HUES6 (cell line): ENCODE measurements at regions not wholly inside any gene's neighbourhood (a gene's known extent, or its start where the extent isn't known, plus 50 kb on each side); places are given as distances from the start of the nearest gene placed in this dataset.
"Not testable (repeated sequence)": the region's sequence is repeated elsewhere in the genome, so short reads cannot be mapped to it uniquely, and the experiment has no call there.

Source experiments
- H3K27ac ChIP-seq: 2 replicates; pipeline ENCODE4 v1.7.0; 2013; ENCODE audit warnings: low read depth, mild to moderate bottlenecking, low read length, inconsistent platforms
- H3K27me3 ChIP-seq: 2 replicates; pipeline ENCODE4 v1.6.1; 2013; ENCODE audit warnings: low read length; ENCODE audit not compliant: control insufficient read depth, insufficient read depth
- H3K36me3 ChIP-seq: 2 replicates; pipeline ENCODE4 v1.6.1; 2013; ENCODE audit warnings: low read length; ENCODE audit not compliant: control insufficient read depth, insufficient read depth
- H3K4me1 ChIP-seq: 2 replicates; pipeline ENCODE4 v1.6.1; 2013; ENCODE audit warnings: low read length; ENCODE audit not compliant: control insufficient read depth, insufficient read depth
- H3K4me3 ChIP-seq: 2 replicates; pipeline ENCODE4 v1.5.1; 2013; ENCODE audit warnings: low read depth, low read length
- H3K9ac ChIP-seq: one replicate; pipeline ENCODE4 v1.6.1; 2013; ENCODE audit warnings: mild to moderate bottlenecking, low read length
- H3K9me3 ChIP-seq: 2 replicates; pipeline ENCODE4 v1.6.1; 2013; ENCODE audit warnings: low read depth, low read length; ENCODE audit not compliant: control insufficient read depth, insufficient read depth

GRCh38 chr2:208984376-208985090, 439.3 kb upstream of the MAP2 start:
- H3K36me3 ChIP-seq: no peaks in the 10 kb centered on the region
- H3K9ac ChIP-seq: no peak overlapping the region
- H3K27me3 ChIP-seq: no peaks in the 10 kb centered on the region
- no peak overlapping the region for H3K27ac ChIP-seq
- H3K4me3 ChIP-seq: no peak overlapping the region
- H3K9me3 ChIP-seq: no peaks in the 10 kb centered on the region
- H3K4me1 ChIP-seq: no peaks in the 10 kb centered on the region

GRCh38 chr2:208985644-208986043, 438.2 kb upstream of the MAP2 start:
- Histone ChIP-seq H3K9me3 (no peaks in the 10 kb centered on the region), H3K27ac (no peak overlapping the region), H3K4me3 (no peak overlapping the region), H3K4me1 (no peaks in the 10 kb centered on the region), H3K36me3 (no peaks in the 10 kb centered on the region), H3K27me3 (no peaks in the 10 kb centered on the region), H3K9ac (no peak overlapping the region)

GRCh38 chr2:208990716-208991115, 433.1 kb upstream of the MAP2 start:
- Histone ChIP-seq H3K9ac (no peak overlapping the region), H3K9me3 (no peaks in the 10 kb centered on the region), H3K4me3 (no peak overlapping the region), H3K36me3 (no peaks in the 10 kb centered on the region), H3K27ac (no peak overlapping the region), H3K27me3 (no peaks in the 10 kb centered on the region), H3K4me1 (no peaks in the 10 kb centered on the region)

DNA sequence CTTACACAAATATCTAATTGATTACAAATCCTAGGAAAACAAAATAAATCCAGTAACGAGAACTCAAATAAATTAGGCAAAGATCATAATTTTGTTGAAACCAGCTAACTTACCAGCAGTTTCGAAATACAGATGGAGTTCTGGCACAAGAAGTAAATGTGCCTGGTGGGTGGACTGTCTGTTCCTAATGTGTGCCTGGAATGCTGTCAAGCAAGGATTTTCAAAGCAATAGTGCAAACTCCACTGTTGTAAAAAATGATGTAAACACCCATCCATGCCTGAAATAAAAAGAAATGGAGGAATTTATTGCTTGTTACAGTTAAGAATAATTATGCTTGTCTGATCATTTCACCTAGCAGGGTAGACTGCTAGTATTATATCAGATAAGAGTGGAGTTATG, 423.9 kb upstream of the MAP2 start:
- Histone ChIP-seq H3K9me3 (peaks cover 8% of the 10 kb centered on the region; the same call in 1 of the 2 replicates), H3K36me3 (no peaks in the 10 kb centered on the region), H3K4me3 (no peak overlapping the region), H3K27ac (no peak overlapping the region), H3K27me3 (no peaks in the 10 kb centered on the region), H3K9ac (no peak overlapping the region), H3K4me1 (no peaks in the 10 kb centered on the region)

- H3K27ac ChIP-seq: no peak overlapping the region
- no peaks in the 10 kb centered on the region for H3K36me3 ChIP-seq
- no peaks in the 10 kb centered on the region for H3K4me1 ChIP-seq
- no peak overlapping the region for H3K9ac ChIP-seq
- no peak overlapping the region for H3K4me3 ChIP-seq
- H3K9me3 ChIP-seq: peaks cover 21% of the 10 kb centered on the region
- no peaks in the 10 kb centered on the region for H3K27me3 ChIP-seq
Measured at GRCh38 chr2:209002054-209002453, 421.8 kb upstream of the MAP2 start.

- no peak overlapping the region for H3K9ac ChIP-seq
- no peak overlapping the region for H3K27ac ChIP-seq
- H3K4me3 ChIP-seq: no peak overlapping the region
- H3K4me1 ChIP-seq: peaks cover 7% of the 10 kb centered on the region; the same call in 1 of the 2 replicates
- H3K9me3 ChIP-seq: peaks cover 23% of the 10 kb centered on the region
- H3K27me3 ChIP-seq: no peaks in the 10 kb centered on the region
- H3K36me3 ChIP-seq: no peaks in the 10 kb centered on the region
Measured at GRCh38 chr2:209005371-209005770, 418.5 kb upstream of the MAP2 start.

- Histone ChIP-seq H3K9me3 (peaks cover 23% of the 10 kb centered on the region), H3K36me3 (no peaks in the 10 kb centered on the region), H3K9ac (no peak overlapping the region), H3K27me3 (no peaks in the 10 kb centered on the region), H3K27ac (no peak overlapping the region), H3K4me1 (peaks cover 14% of the 10 kb centered on the region), H3K4me3 (no peak overlapping the region)
Measured at GRCh38 chr2:209008636-209009287, 415.1 kb upstream of the MAP2 start.

DNA sequence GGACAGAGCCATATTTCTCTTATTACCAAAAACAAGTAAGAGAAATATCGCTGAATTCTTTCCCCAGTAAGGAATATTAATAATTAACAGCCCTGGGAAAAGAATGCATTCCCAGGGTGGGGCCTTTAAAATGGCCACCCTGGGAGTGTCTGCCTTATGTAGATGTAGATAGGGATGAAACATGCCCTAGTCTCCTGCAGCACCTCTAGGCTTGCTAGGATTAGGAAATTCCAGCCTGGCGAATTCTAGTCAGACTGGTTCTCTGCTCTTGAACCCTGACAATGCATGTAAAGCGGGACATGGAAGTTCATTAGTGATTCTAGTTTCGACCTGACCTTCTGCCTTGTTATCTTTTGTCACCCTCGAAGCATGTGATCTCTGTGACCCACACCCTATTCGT, 405.2 kb upstream of the MAP2 start:
- H3K36me3 ChIP-seq, H3K4me3 ChIP-seq, H3K27ac ChIP-seq, H3K9ac ChIP-seq, H3K27me3 ChIP-seq, H3K4me1 ChIP-seq, H3K9me3 ChIP-seq: not testable (repeated sequence)

DNA sequence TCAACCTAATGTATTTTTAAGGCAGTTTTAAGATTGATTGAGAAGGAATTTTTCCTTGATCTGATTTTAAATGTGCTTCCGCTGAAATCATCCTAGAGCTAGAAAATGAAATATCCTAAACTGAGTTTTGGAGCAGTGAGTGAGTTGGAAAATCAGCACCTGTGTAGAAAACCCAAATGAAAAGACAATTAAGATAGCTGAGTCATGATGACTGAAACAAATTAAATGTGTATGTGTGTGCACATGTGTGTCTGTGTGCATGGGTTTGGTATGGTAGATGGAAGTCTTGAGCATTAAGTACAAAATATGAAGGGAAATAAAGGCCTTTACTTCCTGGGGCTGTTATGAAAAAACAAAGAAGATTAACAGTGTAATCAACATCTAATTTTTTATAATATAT, 394.6 kb upstream of the MAP2 start:
- Histone ChIP-seq H3K4me3 (no peak overlapping the region), H3K27ac (no peak overlapping the region), H3K36me3 (no peaks in the 10 kb centered on the region), H3K27me3 (no peaks in the 10 kb centered on the region), H3K9ac (no peak overlapping the region), H3K4me1 (no peaks in the 10 kb centered on the region), H3K9me3 (no peaks in the 10 kb centered on the region)

- H3K9me3 ChIP-seq: no peaks in the 10 kb centered on the region
- 0 out of 2 replicates have a peak overlapping the region, but pooled peaks have one; percentile 36 for H3K27ac ChIP-seq
- H3K36me3 ChIP-seq: no peaks in the 10 kb centered on the region
- no peaks in the 10 kb centered on the region for H3K4me1 ChIP-seq
- no peaks in the 10 kb centered on the region for H3K27me3 ChIP-seq
- H3K4me3 ChIP-seq: no peak overlapping the region
- no peak overlapping the region for H3K9ac ChIP-seq
Measured at GRCh38 chr2:209044307-209044706, 379.5 kb upstream of the MAP2 start.

DNA sequence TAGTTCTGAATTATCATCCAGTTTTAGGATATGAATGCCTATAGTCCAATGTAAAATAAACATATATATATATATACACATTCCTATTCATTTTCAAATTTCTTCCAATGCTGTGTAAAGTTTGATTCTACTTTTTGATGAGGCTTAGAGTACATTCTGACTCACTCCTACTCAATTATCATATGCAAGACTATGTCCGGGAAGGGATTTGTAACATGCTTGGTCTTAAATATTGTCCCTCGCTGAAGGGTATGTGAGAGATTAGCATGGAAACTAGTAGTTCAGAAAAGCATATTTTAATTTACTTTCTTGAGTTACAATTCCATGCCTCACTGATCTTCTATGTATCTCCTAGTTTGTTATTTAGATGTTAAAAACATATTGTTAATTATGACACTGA, 377.7 kb upstream of the MAP2 start:
- H3K9ac ChIP-seq: no peak overlapping the region
- H3K27me3 ChIP-seq: no peaks in the 10 kb centered on the region
- no peaks in the 10 kb centered on the region for H3K36me3 ChIP-seq
- no peak overlapping the region for H3K4me3 ChIP-seq
- H3K27ac ChIP-seq: no peak overlapping the region
- no peaks in the 10 kb centered on the region for H3K9me3 ChIP-seq
- no peaks in the 10 kb centered on the region for H3K4me1 ChIP-seq
